DOHH2 (cell line): ENCODE measurements at regions not wholly inside any gene's neighbourhood (a gene's known extent, or its start where the extent isn't known, plus 50 kb on each side); places are given as distances from the start of the nearest gene placed in this dataset.

Source experiments
- H3F3A ChIP-seq: fragments of 200-600 bp; sonication (generic), shearing (Covaris generic); 2 replicates; pipeline ENCODE4 v1.6.0; 2016; ENCODE audit warnings: antibody characterized with exemption, mild to moderate bottlenecking; ENCODE audit not compliant: control insufficient read depth, insufficient read depth
- H3K27ac ChIP-seq: fragments of 200-600 bp; sonication (generic); 2 replicates; pipeline ENCODE4 v1.5.1; 2014; ENCODE audit warnings: low read depth, mild to moderate bottlenecking, low read length, moderate library complexity
- H3K27me3 ChIP-seq: fragments of 200-600 bp; sonication (generic); 2 replicates; pipeline ENCODE4 v1.6.1; 2014; ENCODE audit warnings: mild to moderate bottlenecking, low read length, mixed read lengths; ENCODE audit not compliant: control insufficient read depth
- H3K36me3 ChIP-seq: fragments of 200-600 bp; sonication (generic); 2 replicates; pipeline ENCODE4 v1.6.1; 2014; ENCODE audit warnings: mild to moderate bottlenecking, low read length, moderate library complexity, mixed read lengths; ENCODE audit not compliant: control insufficient read depth
- H3K4me1 ChIP-seq: fragments of 200-600 bp; sonication (generic); 2 replicates; pipeline ENCODE4 v1.6.1; 2014; ENCODE audit warnings: mild to moderate bottlenecking, low read length, mixed read lengths; ENCODE audit not compliant: control insufficient read depth
- H3K4me2 ChIP-seq: fragments of 200-600 bp; sonication (generic); 2 replicates; pipeline ENCODE4 v1.6.0; 2014; ENCODE audit warnings: mild to moderate bottlenecking, low read length, moderate library complexity
- H3K4me3 ChIP-seq: fragments of 200-600 bp; sonication (generic); 2 replicates; pipeline ENCODE4 v1.5.1; 2014; ENCODE audit warnings: mild to moderate bottlenecking, low read length, mixed read lengths
- H3K79me2 ChIP-seq: fragments of 200-600 bp; sonication (generic); 2 replicates; pipeline ENCODE4 v1.6.1; 2014; ENCODE audit warnings: mild to moderate bottlenecking, low read length, mixed read lengths; ENCODE audit not compliant: control insufficient read depth
- H3K9me2 ChIP-seq: fragments of 200-600 bp; sonication (generic); replicated peaks from 2 replicates; pipeline ENCODE4 v1.6.1; 2014; ENCODE audit warnings: mild to moderate bottlenecking, low read length, mixed read lengths; ENCODE audit not compliant: control insufficient read depth
- H3K9me3 ChIP-seq: fragments of 200-600 bp; sonication (generic); 2 replicates; pipeline ENCODE4 v1.6.1; 2014; ENCODE audit warnings: antibody characterized with exemption, low read length, mixed read lengths; ENCODE audit not compliant: control insufficient read depth, insufficient read depth
- H4K20me1 ChIP-seq: fragments of 200-600 bp; sonication (generic); 2 replicates; pipeline ENCODE4 v1.6.0; 2014; ENCODE audit warnings: low read depth, mild to moderate bottlenecking, antibody characterized with exemption, low read length, moderate library complexity; ENCODE audit not compliant: control insufficient read depth, insufficient read depth
- EZH2phosphoT487 ChIP-seq: fragments of 200-600 bp; sonication (generic); IDR thresholded peaks from 2 replicates; pipeline ENCODE4 v1.6.1; 2017; ENCODE audit warnings: borderline replicate concordance, mild to moderate bottlenecking, antibody characterized with exemption, low read length, moderate library complexity, mixed read lengths
- TF ChIP-seq, protein P1 (sequence below): fragments of 200-600 bp; sonication (generic); IDR thresholded peaks from one replicate; pipeline ENCODE4 v1.5.1; 2014; ENCODE audit warnings: antibody characterized with exemption, mild to moderate bottlenecking, low read depth, low read length; ENCODE audit not compliant: poor library complexity, severe bottlenecking

DNA sequence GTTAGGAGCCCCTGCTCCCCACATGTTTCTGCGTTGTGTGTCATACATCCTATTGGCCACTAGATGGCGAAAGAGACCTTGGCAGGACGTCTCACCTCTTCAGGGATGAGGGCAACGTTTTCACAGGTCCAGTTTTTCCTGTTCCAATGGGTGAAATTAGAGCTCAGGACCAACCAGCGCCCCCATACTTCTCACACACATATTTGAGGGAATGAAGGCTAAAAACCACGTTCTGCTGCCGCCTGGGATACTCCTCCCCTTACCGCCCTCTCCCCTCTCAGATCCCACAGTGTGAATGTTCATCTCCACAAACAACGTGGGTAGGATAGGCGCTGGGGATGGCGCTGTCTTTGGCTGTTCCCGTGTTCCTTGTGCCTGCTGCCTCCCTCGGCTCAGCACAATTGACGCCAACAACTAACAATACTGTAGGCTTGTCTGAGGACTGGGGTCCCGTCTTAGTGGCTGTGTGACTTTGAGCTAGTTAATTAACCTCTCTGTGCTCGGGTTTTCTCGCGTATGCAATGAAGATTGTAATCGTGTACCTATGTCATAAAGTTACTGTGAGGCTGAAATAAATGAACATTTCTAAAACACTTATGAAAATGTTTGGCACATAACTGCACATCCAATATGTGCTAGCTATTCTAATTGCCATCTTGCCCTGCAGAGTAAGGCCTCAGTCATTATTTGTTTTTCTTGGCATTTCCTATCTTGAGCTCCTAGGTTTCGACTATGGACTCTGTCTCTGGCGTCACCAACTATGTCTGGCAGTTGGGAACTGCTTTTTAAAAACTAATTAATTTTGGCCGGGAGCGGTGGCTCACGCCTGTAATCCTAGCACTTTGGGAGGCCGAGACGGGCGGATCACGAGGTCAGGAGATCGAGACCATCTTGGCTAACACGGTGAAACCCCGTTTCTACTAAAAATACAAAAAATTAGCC lies 181.3 kb upstream of the STK26 start:
- no peak for TF ChIP-seq EZH2phosphoT487
- TF ChIP-seq, protein P1, sequence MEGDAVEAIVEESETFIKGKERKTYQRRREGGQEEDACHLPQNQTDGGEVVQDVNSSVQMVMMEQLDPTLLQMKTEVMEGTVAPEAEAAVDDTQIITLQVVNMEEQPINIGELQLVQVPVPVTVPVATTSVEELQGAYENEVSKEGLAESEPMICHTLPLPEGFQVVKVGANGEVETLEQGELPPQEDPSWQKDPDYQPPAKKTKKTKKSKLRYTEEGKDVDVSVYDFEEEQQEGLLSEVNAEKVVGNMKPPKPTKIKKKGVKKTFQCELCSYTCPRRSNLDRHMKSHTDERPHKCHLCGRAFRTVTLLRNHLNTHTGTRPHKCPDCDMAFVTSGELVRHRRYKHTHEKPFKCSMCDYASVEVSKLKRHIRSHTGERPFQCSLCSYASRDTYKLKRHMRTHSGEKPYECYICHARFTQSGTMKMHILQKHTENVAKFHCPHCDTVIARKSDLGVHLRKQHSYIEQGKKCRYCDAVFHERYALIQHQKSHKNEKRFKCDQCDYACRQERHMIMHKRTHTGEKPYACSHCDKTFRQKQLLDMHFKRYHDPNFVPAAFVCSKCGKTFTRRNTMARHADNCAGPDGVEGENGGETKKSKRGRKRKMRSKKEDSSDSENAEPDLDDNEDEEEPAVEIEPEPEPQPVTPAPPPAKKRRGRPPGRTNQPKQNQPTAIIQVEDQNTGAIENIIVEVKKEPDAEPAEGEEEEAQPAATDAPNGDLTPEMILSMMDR = peak; percentile 64
- no peak overlapping the region for H3K4me2 ChIP-seq
- no peaks in the 10 kb centered on the region for H3K9me3 ChIP-seq
- H3K4me3 ChIP-seq = no peak overlapping the region
- no peaks in the 10 kb centered on the region for H3F3A ChIP-seq
- no peaks in the 10 kb centered on the region for H3K9me2 ChIP-seq
- H3K27me3 ChIP-seq = no peaks in the 10 kb centered on the region
- H3K4me1 ChIP-seq = no peaks in the 10 kb centered on the region
- no peaks in the 10 kb centered on the region for H3K79me2 ChIP-seq
- H3K36me3 ChIP-seq = no peaks in the 10 kb centered on the region
- no peaks in the 10 kb centered on the region for H4K20me1 ChIP-seq
- no peak overlapping the region for H3K27ac ChIP-seq

GRCh38 chrX:131843987-131844386 lies 179.1 kb upstream of the STK26 start:
- Histone ChIP-seq H3K36me3 (no peaks in the 10 kb centered on the region), H3K4me2 (no peak overlapping the region), H4K20me1 (no peaks in the 10 kb centered on the region), H3K9me3 (no peaks in the 10 kb centered on the region), H3K9me2 (no peaks in the 10 kb centered on the region), H3K4me1 (no peaks in the 10 kb centered on the region), H3K27me3 (no peaks in the 10 kb centered on the region), H3F3A (no peaks in the 10 kb centered on the region), H3K4me3 (no peak overlapping the region), H3K79me2 (no peaks in the 10 kb centered on the region), H3K27ac (no peak overlapping the region)
- TF ChIP-seq, protein P1 = no peak
- TF ChIP-seq EZH2phosphoT487 = no peak

- no peak overlapping the region for H3K27ac ChIP-seq
- H4K20me1 ChIP-seq = no peaks in the 10 kb centered on the region
- no peak for TF ChIP-seq EZH2phosphoT487
- TF ChIP-seq, protein P1 = no peak
- no peaks in the 10 kb centered on the region for H3K79me2 ChIP-seq
- H3K9me2 ChIP-seq = no peaks in the 10 kb centered on the region
- no peak overlapping the region for H3K4me2 ChIP-seq
- no peaks in the 10 kb centered on the region for H3K9me3 ChIP-seq
- no peaks in the 10 kb centered on the region for H3K27me3 ChIP-seq
- H3F3A ChIP-seq = no peaks in the 10 kb centered on the region
- 0 out of 2 replicates have a peak, but pooled peaks cover 7% of the 10 kb centered on the region for H3K4me1 ChIP-seq
- H3K36me3 ChIP-seq = no peaks in the 10 kb centered on the region
- H3K4me3 ChIP-seq = no peak overlapping the region
Observed at GRCh38 chrX:131845201-131845600, 177.9 kb upstream of the STK26 start.
